Coronary artery (tissue), 2 donors: ENCODE measurements at regions not wholly inside any gene's neighbourhood (a gene's known extent, or its start where the extent isn't known, plus 50 kb on each side); places are given as distances from the start of the nearest gene placed in this dataset.

Experiments used
- DNase-seq: peaks from one replicate; pipeline ENCODE4 v3.0.0-alpha.2; 2017; ENCODE audit warnings: low spot score
- H3K27ac ChIP-seq, 2 donors: fragments of 200-600 bp; sonication (generic); one replicate each; pipeline ENCODE4 v1.5.1; 2016 to 2019
- H3K4me3 ChIP-seq: fragments of 200-600 bp; sonication (generic); 2 replicates; pipeline ENCODE4 v1.5.1; 2016; ENCODE audit warnings: mild to moderate bottlenecking, moderate library complexity
- TF ChIP-seq, protein P1 (sequence below): fragments of 200-600 bp; sonication (generic); IDR thresholded peaks from one replicate; pipeline ENCODE4 v1.5.1; 2019; ENCODE audit warnings: antibody characterized with exemption

DNA sequence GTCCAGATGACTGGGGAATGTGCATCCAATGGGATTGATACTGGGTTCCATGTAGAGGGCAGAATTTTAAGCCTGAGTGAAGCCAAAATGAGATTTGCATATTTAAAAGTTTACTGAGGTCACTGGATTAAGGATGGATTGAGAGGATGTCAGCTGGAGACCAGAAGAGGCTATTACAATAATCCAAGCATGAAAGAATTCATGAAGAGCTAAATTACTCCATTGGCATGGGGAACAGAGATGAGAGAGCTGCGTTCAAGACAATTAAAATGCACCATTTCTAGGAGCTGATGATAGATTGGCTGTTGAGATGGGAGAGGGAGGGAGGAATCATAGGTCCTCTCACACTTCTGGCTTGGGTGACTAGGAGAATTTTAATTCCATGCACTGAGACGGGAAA is 158.5 kb downstream of the JCAD start:
- TF ChIP-seq, protein P1, sequence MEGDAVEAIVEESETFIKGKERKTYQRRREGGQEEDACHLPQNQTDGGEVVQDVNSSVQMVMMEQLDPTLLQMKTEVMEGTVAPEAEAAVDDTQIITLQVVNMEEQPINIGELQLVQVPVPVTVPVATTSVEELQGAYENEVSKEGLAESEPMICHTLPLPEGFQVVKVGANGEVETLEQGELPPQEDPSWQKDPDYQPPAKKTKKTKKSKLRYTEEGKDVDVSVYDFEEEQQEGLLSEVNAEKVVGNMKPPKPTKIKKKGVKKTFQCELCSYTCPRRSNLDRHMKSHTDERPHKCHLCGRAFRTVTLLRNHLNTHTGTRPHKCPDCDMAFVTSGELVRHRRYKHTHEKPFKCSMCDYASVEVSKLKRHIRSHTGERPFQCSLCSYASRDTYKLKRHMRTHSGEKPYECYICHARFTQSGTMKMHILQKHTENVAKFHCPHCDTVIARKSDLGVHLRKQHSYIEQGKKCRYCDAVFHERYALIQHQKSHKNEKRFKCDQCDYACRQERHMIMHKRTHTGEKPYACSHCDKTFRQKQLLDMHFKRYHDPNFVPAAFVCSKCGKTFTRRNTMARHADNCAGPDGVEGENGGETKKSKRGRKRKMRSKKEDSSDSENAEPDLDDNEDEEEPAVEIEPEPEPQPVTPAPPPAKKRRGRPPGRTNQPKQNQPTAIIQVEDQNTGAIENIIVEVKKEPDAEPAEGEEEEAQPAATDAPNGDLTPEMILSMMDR = no peak
- DNase-seq = no peak
- no peak overlapping the region for H3K27ac ChIP-seq
- H3K4me3 ChIP-seq = no peak overlapping the region

- DNase-seq = no peak
- TF ChIP-seq, protein P1 = no peak
Measured at GRCh38 chr10:29897999-29898716, 161.2 kb downstream of the JCAD start.

DNA sequence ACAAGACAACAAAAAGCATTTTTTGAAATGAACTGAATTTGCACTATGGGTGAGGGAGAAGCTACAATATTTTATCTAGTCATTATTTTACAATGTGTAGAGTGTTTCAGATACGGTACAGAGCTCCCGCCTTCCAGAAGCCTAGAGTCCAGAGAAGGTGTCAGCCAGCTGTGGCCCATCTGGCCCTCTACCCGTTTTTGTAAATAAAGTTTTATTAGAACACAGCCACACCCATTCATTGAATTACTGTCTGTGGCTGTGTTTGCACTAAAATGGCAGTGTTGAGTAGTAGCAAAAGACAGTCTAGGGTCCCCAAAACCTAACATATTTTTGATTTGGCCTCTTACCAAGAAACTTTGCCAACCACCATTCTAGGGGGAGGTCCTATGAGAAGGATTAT is 162.0 kb downstream of the JCAD start:
- TF ChIP-seq, protein P1 = no peak
- no peak overlapping the region for H3K4me3 ChIP-seq
- DNase-seq = no peak
- H3K27ac ChIP-seq = peak overlapping the region in 1 of 2 donors; percentile 80

More at GRCh38 chr10:29897999-29898716, 161.2 kb downstream of the JCAD start:
- H3K27ac ChIP-seq = peak overlapping the region in 1 of 2 donors; percentile 21
- no peak overlapping the region for H3K4me3 ChIP-seq

GRCh38 chr10:29896053-29896452 is 163.3 kb downstream of the JCAD start:
- no peak overlapping the region for H3K4me3 ChIP-seq
- TF ChIP-seq, protein P1 = no peak
- peak overlapping the region; percentile 80 to 86 for H3K27ac ChIP-seq
- DNase-seq = no peak

DNA sequence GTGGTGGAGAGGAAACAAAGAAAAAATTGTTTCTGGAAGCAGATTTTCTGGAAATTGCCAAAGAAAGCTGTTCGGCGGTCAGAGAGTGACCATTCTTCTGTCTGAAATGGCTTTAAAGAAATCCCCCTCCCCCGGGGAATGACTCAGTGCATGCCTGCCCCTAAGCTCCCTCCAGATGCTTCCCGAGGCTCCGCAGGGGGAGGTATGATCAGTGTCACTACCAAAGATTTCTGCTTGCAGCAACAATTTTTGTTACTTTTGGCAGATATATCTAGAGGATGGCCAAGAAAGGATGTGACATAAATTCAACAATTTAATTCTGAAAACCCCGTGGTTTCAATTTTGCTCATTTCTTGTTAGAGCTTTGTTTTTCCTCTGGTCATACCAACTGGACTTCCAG is 163.9 kb downstream of the JCAD start:
- TF ChIP-seq, protein P1 = no peak
- peak; percentile 91 for DNase-seq
- H3K27ac ChIP-seq = peak overlapping the region; percentile 80 to 86

GRCh38 chr10:29888321-29888720 is 171.1 kb downstream of the JCAD start:
- no peak for DNase-seq
- Histone ChIP-seq H3K27ac (no peak overlapping the region), H3K4me3 (no peak overlapping the region)
- TF ChIP-seq, protein P1 = no peak

More for the DNA sequence above, 163.9 kb downstream of the JCAD start:
- peak overlapping the region; percentile 4 for H3K4me3 ChIP-seq

DNA sequence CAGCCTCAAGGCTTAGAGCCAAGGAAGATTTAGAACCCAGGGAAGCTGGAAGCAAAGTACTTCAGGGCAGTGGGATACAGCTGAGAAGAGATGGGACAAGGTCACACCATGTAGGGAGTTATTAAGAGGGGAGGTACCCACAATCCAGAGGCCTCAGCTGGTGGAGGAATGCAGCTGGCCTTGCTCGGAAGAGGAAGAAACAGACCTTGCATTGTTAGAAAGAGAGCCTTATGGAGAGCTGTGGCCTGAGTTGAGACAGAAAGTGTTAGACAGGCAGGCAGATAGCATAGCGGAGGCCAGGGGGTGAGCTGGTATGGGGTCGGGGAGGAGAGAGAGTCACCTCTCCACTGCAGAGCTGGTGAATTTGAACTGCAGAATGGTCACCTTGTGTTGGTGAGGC is 173.1 kb downstream of the JCAD start:
- H3K4me3 ChIP-seq = no peak overlapping the region
- H3K27ac ChIP-seq = no peak overlapping the region
- TF ChIP-seq, protein P1 = no peak
- no peak for DNase-seq
